GM21825 (cell line): ENCODE measurements at regions not wholly inside any gene's neighbourhood (a gene's known extent, or its start where the extent isn't known, plus 50 kb on each side); places are given as distances from the start of the nearest gene placed in this dataset.
"Not testable (repeated sequence)": the region's sequence is repeated elsewhere in the genome, so short reads cannot be mapped to it uniquely, and the experiment has no call there.

Experiments
- ATAC-seq: cut with Tn5 transposase; IDR thresholded peaks from one replicate; pipeline ENCODE4 v1.9.1; 2021; ENCODE audit warnings: mild to moderate bottlenecking, moderate library complexity; ENCODE audit not compliant: unreplicated experiment

DNA sequence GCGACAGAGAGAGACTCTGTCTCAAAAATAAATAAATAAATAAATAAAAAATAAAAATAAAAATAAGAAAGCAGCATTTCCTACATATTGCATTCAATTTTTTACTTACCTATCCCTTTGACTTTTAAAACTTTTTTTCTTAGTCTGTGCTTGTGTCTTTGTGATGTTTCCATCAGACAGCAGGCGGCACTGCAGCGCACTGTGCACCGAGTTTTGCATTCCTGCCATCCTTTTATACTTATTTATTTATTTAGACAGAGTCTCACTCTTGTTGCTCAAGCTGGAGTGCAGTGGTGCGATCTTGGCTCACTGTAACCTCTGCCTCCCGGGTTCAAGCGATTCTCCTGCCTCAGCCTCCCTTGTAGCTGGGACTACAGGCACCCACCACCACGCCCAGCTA is 203.9 kb downstream of the SPATA31A1 start:
- not testable (repeated sequence) for ATAC-seq

DNA sequence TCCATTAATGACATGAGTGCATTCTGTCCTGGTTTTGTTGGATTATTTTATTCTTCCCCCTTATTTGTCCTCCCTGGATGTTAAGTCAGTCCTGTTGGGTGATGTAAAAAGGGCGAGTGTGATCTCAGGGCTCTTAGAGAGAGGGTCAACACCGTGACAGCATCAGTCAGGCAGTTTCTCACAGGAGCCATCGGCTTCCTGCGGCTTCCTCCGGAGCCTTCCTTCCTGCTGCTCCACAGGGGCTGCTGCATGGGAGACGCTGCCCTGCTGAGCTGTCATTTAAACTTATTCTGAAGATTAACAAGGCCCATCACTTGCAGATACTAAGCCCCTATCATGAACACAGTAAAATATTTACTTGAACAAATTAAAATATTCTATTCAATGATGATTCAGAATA is 211.3 kb downstream of the SPATA31A1 start:
- ATAC-seq: not testable (repeated sequence)

DNA sequence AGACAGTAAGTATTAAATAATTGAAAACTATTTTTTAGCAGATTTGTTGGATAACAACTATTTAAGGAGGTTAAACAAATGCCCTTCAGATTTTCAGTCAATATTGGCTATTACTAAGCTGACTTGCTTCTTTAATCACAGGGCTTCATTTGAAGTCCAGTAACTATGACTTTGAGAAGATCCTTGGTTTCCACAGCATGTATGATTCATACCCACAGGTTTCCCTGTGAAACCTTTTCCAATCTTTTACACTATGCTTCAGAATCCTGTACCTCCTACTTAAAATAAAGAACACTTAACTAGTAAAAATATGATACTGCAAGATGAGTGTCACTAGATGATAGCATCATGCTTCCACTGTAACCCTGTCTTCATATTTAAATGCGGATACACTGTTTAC is 211.9 kb downstream of the SPATA31A1 start:
- ATAC-seq: not testable (repeated sequence)

DNA sequence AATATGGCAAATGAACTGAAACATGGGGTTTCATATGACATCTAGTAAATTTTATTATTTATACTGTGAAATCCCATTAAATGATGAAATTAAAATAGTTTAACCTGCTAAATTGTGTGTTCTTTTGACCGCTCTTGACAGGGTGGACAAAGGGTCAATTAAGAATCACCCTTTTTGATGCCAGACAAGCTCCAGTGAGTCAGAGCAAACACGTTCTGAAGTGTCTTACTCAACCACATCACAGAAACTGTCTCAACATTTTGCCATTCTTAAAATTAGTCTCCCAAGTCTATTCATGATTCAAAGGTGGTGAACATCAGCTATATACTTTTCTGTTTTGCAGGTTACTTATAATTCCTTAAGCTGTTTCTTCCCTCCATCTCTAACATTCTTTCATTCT is 213.4 kb downstream of the SPATA31A1 start:
- not testable (repeated sequence) for ATAC-seq

DNA sequence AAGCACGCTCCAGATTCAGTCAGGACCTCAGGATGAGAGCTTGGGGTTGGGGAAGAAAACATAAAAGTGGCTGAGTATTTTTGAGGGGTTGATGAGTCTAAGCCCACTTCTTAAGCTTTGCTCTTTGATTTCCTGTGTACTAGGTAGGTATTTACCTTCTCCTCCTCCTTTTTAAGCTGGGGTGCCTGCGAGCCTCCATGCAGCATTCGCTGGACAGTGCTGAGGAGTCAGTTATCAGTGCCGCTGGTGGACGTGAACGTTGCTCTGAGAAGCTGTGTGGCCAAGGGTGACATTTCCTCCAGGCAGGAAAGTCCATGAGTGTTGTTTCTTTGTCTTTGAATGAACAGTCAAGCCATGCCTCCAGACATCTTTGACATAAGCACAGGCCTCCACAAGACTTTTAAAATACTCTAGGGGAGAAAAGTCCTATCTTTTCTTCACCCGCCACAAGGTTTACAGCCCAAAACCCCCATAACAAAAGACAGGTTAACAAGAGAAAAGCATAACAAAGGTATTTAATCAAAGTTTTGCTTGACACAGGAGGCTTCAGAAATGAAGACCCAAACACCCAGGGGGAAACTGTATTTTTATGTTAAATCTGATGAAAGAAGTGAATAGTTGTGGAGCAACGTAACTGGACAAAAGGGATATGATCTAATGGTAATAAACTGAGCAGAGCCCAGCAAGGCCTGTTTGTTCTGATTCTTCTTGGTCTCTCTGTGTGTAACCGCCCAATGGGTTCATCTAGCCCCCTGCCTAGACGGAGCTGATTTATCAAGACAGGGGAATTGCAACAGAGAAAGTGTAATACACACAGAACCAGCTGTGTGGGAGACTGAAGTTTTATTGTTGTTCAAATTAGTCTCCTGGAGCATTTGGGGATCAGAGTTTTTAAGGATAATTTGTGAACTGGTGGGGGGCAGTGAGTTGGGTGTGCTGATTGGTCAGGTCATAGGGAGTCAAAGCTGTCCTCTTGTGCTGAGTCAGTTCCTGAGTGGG is 217.9 kb downstream of the SPATA31A1 start:
- ATAC-seq: not testable (repeated sequence)

DNA sequence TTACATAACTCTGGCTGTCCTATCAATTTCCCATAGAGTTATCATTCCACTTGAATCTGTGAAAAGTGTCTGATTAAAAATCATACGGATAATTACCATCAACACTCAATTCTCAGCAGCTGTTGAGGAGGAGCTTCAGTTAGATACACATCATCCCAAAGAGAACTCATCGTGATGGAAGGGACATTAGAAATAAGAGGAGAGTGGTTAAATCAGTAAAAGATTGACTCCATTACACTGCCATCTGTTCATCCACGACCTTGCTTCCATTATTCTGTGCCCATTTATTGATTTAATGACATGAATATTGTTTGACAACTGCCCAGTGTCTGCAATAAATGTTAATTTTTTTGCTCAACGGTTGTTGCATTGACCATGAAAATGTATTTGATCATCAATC is 223.5 kb downstream of the SPATA31A1 start:
- not testable (repeated sequence) for ATAC-seq

DNA sequence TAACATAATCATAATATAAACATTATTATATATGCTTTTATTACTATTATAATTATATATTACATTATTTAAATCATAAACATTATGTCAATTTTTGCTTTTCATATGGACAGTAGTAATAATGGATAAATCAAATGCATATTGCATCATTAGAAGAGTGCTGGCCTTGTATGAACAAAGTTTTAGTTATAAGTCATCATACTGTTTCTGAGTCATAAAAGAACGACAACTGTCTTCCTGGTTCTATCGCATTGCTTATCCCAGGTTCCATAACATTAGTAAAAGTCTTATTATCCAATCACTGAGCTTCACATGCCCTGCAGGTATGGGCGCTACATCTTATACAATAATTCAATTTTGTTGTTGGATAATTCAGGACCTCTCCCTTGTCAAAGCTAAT is 225.8 kb downstream of the SPATA31A1 start:
- not testable (repeated sequence) for ATAC-seq

DNA sequence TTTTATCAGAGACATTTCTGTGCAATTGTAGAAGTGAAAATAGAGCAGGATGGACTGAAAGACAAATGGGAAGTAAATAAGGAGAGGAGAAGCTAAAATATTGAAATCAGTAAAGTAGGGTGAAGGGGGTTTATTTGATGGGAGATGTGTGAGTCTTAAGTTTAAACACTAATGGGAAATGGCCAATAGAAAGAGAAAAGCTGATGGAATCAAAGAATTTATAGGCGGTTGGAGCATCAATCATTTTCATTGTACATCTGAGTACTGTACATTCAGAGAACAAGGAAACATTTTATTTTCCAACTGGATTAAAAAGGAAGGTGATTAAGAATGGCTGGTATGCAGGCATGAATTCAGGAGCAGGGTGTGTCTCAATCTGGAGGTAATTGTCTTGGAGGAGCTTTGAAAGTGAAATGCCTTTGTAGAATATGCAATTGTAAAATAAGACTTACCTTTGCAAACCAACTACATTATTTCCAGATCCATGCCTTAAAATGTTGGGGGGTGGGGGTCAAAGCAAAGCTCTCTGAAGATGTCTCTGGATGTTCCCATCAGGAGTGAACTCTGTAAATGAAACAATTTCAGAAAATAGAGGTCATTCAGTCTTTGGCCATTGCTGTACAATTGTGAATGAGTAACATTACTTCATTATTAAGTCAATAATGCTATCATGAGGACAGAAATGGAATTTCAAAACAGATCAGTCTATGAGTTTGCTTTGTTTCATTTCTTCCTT is 227.4 kb downstream of the SPATA31A1 start:
- not testable (repeated sequence) for ATAC-seq

DNA sequence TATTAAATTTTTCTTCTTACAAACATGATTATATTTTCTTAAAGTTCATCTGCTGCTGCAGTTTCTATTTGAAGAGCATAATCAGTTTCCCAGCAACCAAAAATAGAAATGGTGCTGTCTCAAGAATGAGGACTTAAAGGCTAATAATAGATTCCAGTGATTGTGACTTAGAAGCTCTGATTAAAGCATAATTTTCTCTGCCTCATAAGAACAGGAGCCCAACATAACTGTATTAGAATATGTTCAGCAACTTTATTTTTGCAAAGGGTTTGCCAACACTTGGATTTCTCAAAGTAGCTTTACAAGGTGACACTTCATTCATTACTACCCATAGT is 227.9 kb downstream of the SPATA31A1 start:
- ATAC-seq: not testable (repeated sequence)

DNA sequence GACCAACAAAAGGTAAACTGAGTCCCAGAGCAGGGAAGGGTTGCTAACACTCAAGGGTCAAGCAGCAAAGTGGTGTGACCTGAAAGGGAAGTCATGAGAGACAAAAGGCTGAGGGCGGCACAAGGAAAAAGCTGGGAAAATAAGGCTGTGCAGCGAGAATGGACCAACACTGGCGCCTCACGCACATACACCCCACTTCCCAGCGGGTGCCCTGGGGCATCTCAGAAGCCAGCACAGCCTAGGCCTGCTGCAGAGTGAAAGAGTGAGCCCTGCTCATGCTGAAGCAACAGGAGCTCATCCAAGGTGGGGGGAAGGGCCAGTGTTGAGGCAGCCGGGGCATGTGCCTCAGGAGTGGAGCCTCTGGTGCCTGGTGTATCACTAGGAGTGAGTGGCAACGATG is 229.8 kb downstream of the SPATA31A1 start:
- not testable (repeated sequence) for ATAC-seq

DNA sequence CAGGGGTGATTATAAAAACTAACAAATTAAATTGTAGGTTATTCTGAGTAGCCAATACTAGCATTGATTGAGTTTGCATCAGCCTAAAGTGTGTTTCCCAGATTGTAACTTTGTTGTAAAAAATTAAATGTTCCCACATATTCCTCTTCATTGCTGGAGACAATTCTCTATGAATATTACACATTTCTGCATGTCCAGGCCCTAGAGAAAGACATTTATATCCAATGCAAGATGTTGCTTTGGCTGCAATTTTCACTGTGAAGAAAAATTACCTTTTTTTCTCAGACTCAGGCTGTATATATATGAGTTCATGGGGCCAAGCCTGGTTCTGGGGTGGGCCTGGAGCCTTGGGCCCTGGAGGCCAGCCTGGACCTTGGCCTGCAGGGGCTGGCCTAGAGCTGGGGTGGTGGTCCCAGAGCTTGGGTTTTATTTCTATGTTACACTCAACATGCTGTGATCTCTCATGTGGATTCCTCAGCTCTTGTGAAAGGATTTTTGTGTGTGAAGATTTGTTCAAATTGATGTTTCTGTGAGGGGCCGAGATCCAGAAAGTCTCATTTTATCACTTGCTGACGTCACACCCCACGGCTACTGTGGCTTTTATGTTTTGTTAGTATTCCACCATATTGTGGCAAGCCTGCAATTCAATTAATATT is 232.5 kb downstream of the SPATA31A1 start:
- ATAC-seq: no peak

DNA sequence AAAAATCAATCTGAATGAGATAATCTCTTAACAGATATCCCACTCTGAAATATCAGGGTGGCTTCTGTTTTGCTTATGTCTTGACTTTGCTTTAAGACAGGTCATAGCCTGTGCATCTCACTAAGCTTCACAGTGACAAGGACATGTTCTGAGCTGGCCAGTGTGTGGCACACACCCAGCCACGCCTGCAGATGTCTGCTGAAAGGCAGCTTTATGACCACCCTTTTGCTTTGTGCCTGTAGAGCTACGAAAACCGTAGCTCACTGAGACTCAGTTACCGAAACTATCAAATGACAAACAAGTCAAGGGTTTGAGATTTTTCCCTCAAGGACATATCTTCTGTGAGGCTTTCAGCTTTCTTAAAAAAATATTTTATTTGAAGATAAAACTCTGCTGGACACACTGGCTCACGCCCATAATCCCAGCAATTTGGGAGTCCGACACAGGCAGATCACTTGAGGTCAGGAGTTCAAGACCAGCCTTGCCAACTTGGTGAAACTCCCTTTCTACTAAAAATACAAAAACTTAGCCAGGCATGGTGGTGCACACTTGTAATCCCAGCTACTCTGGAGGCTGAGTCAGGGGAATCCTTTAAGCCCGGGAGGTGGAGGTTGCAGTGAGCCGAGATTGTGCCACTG is 233.2 kb downstream of the SPATA31A1 start:
- ATAC-seq: no peak

DNA sequence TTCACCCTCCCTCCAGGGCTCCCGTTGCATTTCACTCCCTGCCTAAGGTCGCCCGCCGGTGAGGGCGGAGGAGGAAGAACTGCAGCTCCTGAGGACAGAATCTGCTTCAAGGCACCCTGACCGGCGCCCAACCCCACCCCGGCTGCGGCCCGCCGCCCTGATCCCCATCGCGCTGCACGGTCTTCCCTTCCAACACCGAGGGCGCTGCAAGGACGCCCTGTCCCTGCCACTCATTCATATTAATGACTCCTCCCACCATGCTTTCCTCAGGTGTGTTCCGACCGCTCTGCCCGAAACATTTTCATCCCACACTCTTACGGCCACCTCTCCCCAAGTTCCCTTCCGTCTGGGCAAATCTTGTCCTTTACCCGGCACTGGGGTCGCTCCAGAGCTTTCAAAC is 248.6 kb downstream of the SPATA31A1 start:
- ATAC-seq: not testable (repeated sequence)

DNA sequence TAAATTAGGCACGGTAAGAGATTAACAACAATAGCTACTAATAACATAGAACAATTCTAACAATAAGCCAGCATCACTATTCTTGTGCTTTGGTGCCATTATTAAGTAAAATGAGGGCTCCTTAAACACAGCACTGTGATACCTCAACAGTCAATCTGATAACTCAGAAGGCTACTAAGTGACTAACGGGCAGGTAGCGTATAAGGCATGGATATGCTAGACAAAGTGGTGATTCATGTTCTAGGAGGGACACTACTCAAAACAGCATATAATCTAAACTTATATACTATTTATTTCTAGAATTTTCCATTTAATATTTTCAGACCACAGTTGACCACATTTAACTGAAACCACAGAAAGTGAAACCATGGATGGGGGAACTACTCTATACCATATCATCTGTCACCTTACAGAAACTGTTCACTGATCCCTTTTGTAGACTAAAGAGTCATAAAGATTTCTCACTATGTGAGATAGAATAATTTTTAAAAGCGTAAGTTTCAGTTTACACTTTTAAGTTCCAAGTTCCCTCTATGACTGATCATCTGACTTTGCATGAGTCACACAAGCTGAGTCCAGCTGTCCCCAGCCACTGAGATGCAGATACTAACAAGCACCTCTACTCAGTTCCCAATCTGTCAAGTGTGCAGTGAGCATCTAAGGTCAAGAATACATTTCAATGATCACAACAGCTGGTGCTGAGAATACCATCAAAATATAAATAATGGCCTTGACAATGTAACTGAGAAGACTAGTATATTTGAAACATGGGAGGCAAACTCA is 256.2 kb downstream of the SPATA31A1 start:
- ATAC-seq: peak; percentile 99

DNA sequence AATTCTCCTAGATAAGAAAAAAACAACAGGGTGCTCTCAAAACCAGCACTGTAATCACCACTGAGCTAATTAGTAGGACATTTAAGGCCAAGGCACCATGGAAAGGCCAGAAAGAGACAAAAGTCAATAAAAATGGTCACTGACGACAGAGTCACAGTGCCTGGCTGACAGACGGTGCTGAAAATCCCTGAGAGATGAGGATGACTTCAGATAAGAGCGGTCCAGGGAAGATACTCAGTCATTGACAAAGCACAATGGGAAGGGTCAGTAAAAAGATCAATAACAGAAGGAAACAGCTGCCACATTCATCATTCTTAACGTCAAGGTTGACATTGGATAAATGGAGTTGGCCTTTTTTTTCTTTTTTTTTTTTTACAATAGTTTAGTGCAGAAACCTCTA is 261.0 kb downstream of the SPATA31A1 start:
- ATAC-seq: not testable (repeated sequence)

DNA sequence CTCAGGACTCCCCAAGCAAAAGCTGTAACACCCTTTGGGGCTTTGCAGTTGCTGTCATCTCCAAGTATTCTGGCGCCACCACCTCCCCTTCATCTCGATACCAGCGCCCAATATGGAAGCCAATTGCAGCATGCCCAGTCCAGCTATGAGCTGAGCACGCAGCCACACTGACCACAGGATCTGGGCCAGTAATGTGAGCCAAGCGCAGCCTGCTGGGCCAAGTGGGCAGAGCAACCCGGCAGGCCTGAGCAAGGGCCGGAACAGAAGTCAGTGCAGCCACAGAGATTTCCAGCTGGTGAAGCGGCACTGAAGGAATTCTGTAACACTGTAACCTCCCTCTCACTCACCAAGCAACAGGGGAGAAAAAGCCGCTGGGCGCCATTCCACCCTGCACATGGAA is 268.6 kb downstream of the SPATA31A1 start:
- not testable (repeated sequence) for ATAC-seq

DNA sequence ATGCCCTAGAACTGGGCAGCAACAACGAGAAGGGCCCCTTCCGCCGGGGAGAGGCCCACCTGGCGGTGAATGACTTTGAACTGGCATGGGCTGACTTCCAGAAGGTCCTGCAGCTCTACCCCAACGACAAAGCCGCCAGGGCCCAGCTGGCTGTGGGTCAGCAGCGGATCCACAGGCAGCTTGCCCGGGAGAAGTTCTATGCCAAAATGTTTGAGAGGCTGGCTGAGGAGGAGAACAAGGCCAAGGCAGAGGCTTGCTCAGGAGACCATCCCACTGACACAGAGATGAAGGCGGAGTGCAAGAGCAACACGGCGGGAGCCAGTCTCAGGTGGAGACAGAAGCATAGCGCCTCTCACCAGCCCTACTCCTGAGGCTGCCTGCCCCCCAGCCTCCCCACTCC is 276.6 kb downstream of the SPATA31A1 start:
- ATAC-seq: not testable (repeated sequence)

DNA sequence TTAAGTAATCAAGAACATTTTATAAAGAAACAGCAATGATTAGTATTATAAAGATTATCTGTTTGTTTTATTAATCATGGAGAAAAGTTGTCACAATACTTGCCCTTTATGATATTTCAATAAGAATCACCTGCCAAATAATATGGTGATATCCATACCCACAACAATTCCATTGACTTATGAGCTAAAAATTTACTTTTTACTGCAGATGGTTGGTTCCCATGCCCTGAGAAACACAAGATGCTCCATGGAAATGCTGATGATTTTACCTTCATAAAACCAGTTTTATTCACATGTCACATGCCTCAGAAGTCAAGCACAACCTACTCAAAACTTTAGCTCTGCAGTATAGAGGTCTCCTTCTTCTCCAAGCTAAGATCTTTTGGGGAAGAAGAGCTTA is 293.6 kb downstream of the SPATA31A1 start:
- not testable (repeated sequence) for ATAC-seq

DNA sequence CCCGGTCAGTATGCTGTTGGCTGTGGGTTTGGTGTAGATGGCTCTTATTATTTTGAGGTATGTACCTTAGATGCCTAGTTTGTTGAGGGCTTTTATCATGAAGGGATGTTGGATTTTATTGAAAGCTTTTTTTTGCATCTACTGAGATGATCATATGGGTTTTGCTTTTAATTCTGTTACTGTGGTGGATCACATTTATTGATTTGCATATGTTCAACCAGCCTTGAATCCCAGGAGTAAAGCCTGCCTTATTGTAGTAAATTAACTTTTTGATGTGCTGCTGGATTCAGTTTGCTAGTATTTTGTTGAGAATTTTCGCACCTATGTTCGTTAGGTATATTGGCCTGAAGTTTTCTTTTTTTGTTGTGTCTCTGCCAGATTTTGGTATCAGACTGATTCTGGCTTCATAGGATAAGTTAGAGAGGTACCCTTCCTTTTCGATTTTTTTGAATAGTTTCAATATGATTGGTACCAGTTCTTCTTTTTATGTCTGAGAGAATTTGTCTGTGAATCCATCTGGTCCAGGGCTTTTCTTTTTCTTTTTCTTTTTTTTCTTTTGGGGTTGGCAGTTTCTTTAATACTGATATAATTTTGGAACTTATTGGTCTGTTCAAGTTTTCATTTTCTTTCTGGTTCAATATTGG is 301.6 kb downstream of the SPATA31A1 start:
- ATAC-seq: peak; percentile 77

DNA sequence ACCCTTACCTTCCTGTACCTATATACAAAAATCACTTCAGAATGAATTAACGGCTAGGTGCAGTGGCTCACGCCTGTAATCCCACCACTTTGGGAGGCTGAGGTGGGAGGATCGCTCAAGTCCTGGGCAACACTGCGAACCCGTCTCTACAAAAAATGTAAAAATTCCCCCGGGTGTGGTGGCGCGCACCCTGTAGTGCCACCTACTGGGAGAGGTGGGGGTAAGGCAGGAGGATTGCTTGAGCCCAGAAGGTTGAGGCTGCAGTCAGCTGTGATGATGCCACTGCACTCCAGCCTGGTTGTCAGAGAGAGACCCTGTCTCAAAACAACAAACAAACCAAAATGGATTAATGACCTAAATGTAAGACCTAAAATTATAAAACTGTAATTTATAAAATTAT is 307.6 kb downstream of the SPATA31A1 start:
- not testable (repeated sequence) for ATAC-seq
